GM06990 (cell line): ENCODE measurements at regions not wholly inside any gene's neighbourhood (a gene's known extent, or its start where the extent isn't known, plus 50 kb on each side); places are given as distances from the start of the nearest gene placed in this dataset.

Experiments
- DNase-seq: peaks from one replicate; pipeline ENCODE4 v3.0.0-alpha.2; 2011; ENCODE audit not compliant: insufficient read length; ENCODE audit errors: extremely low read depth
- H3K27me3 ChIP-seq: replicated peaks from 2 replicates; pipeline ENCODE4 v1.6.0; 2011; ENCODE audit warnings: low read length; ENCODE audit not compliant: control insufficient read depth, insufficient read depth
- H3K36me3 ChIP-seq: 2 replicates; pipeline ENCODE4 v1.5.1; 2011; ENCODE audit warnings: low read length; ENCODE audit not compliant: control insufficient read depth, insufficient read depth
- H3K4me3 ChIP-seq: replicated peaks from 2 replicates; pipeline ENCODE4 v1.5.1; 2011; ENCODE audit warnings: low read depth, mild to moderate bottlenecking, control low read depth, low read length
- TF ChIP-seq, protein P1 (sequence below): IDR thresholded peaks from 2 replicates; pipeline ENCODE4 v1.5.1; 2011; ENCODE audit warnings: low read length, control low read depth, mild to moderate bottlenecking, inconsistent platforms; ENCODE audit not compliant: insufficient read depth, poor library complexity, severe bottlenecking

- Histone ChIP-seq H3K4me3 (no peak overlapping the region), H3K36me3 (no peaks in the 10 kb centered on the region), H3K27me3 (no peaks in the 10 kb centered on the region)
- TF ChIP-seq, protein P1, sequence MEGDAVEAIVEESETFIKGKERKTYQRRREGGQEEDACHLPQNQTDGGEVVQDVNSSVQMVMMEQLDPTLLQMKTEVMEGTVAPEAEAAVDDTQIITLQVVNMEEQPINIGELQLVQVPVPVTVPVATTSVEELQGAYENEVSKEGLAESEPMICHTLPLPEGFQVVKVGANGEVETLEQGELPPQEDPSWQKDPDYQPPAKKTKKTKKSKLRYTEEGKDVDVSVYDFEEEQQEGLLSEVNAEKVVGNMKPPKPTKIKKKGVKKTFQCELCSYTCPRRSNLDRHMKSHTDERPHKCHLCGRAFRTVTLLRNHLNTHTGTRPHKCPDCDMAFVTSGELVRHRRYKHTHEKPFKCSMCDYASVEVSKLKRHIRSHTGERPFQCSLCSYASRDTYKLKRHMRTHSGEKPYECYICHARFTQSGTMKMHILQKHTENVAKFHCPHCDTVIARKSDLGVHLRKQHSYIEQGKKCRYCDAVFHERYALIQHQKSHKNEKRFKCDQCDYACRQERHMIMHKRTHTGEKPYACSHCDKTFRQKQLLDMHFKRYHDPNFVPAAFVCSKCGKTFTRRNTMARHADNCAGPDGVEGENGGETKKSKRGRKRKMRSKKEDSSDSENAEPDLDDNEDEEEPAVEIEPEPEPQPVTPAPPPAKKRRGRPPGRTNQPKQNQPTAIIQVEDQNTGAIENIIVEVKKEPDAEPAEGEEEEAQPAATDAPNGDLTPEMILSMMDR, result no peak
- no peak for DNase-seq
These were observed 57.6 kb upstream of the PARD3B start for GRCh38 chr2:204487447-204488229.

DNA sequence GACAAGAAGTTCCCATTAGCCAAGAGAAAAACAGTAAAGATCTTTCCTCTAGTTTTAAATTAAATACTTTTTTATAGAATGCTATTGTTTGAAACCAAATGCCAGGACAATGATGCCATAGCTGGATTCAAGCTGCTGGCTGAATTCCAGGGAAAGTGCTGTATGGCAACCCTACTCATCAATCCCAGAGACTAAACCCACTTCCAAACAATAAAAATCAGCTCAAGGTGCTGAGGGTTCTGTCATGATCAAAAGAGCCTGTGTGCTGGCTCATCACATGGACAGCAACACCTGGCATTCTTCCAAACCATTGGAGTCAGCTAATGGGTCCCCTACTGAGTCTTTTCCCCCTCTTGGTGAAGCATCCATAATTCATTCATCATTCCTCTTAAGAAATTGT, 53.7 kb upstream of the PARD3B start:
- no peaks in the 10 kb centered on the region for H3K36me3 ChIP-seq
- no peak for DNase-seq
- no peak overlapping the region for H3K4me3 ChIP-seq
- no peaks in the 10 kb centered on the region; the same call in 1 of the 2 replicates for H3K27me3 ChIP-seq
- TF ChIP-seq, protein P1, result no peak

DNA sequence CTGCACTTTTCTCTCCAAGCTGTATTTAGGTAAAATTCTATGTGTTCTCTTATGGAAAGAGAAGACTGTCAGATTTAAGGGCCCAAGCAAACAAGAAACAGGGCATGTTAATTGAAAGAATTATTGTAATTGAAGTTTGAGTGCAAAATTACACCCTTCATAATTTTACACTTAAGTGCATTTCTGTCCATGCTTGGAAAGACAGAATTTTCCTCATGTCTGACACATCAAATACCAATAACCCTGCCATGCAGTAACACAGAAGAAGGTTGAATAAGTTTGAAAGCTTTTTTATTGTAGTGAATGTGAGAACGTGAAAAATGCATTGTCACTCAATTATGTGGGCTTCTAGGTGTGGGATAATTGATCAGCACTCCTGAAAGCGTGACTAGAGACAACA, 52.9 kb upstream of the PARD3B start:
- H3K27me3 ChIP-seq, result no peaks in the 10 kb centered on the region; the same call in 1 of the 2 replicates
- H3K36me3 ChIP-seq, result no peaks in the 10 kb centered on the region
- TF ChIP-seq, protein P1, result no peak
- DNase-seq, result no peak
- H3K4me3 ChIP-seq, result no peak overlapping the region

DNA sequence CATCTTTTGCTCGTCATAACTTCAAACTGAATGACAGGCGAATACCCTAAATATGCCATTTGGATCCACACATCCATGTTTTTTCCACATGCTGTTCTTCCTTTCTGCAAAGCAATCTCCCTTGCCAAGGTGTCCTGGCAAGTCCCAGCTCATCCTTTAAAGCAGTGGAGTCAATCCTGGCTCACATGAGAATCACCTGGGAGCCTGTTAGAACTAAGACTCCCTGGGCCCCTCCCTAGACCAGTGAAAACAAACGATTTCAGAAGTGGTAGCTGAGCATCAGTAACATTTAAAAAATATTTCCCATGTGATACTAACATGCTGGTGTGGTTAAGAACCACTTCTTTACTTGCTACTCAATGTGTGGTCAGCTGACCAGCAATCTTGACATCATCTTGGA, 50.6 kb upstream of the PARD3B start:
- H3K36me3 ChIP-seq, result no peaks in the 10 kb centered on the region

DNA sequence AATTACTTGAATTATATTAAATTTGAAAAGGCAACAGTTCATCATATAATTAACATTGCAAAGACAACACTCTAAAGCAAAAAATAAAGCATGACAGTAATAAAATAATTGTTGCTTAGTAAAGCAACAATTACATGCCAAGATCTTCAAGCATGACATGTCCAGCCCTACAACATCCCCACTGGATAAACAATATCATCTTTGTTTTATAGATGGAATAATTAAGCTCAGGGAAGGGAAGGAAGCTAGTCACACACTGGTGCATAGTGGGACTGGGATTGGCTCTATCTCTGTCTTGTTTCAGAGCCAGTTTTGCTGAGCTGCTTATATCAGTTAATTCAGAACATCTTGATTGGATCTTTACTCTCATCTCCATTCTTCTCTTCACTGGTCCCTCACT, 49.9 kb upstream of the PARD3B start:
- TF ChIP-seq, protein P1, result no peak
- no peak for DNase-seq
- Histone ChIP-seq H3K27me3 (no peaks in the 10 kb centered on the region; the same call in 1 of the 2 replicates), H3K36me3 (no peaks in the 10 kb centered on the region), H3K4me3 (no peak overlapping the region)

More for the DNA sequence above, 50.6 kb upstream of the PARD3B start:
- no peak for DNase-seq
- TF ChIP-seq, protein P1, result no peak
- Histone ChIP-seq H3K27me3 (no peaks in the 10 kb centered on the region; the same call in 1 of the 2 replicates), H3K4me3 (no peak overlapping the region)
